T47D (cell line): ENCODE measurements at regions not wholly inside any gene's neighbourhood (a gene's known extent, or its start where the extent isn't known, plus 50 kb on each side); places are given as distances from the start of the nearest gene placed in this dataset.

Experiments
- DNase-seq, 2 experiments: peaks; one replicate each; pipeline versions ENCODE4 v3.0.0 to v3.0.0-alpha.2; 2011 to 2012; ENCODE audit warnings: low read depth in 1 of 2, low spot score in 1 of 2
- JUND ChIP-seq: IDR thresholded peaks from 2 replicates; pipeline ENCODE4 v1.6.1; 2012; ENCODE audit warnings: low read depth
- in situ Hi-C: cut with HindIII; loops from 2 replicates; pipeline ENCODE4 v1.10.0; 2016; ENCODE audit warnings: low sequenced_read_pairs, low pct_unique_long_range_greater_than_20kb

GRCh38 chr2:42844901-42845821 is 52.8 kb upstream of the HAAO start:
- DNase-seq = no peak
- no peak for TF ChIP-seq JUND
- in situ Hi-C loops = no loop called here

DNA sequence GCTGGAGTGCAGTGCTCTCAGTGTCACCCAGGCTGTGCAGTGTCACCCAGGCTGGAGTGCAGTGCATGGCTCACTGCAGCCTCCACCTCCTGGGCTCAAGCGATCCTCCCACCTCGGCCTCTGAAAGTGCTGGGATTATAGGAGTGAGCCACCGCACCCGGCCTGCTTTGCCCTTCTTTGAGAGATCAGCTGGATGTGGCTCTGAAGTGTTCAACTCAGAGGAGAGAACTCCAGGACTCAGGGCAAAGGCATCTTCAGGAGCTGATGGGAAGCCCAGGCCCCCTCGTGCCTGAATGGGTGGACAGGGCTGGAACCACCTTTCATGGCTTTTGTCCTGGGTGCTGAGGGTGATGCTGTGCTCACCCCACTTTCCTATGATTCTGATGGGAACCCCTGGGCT is 52.0 kb upstream of the HAAO start:
- no peak for DNase-seq
- no peak for TF ChIP-seq JUND
- in situ Hi-C loops = no loop called here

DNA sequence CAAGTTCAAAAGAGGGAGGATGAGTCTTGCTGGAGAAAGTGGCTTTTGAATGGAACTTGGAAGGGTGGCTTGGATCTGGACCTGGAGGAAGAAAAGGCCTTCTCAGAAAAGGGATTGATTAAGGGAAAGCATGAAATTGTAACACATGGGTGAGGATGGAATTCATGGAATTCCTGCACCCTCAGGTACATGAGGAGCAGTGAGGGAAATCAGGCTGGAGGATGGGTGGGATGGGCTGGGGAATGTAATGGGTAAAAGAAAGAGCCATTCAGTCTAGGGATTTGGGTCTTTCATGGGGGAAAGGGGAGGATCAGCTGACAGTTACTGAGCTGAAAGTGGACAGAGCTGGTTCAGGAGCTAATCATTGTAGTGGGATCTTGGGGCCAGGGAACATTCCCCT is 51.2 kb upstream of the HAAO start:
- in situ Hi-C loops = no loop called here
- TF ChIP-seq JUND = no peak
- no peak for DNase-seq

DNA sequence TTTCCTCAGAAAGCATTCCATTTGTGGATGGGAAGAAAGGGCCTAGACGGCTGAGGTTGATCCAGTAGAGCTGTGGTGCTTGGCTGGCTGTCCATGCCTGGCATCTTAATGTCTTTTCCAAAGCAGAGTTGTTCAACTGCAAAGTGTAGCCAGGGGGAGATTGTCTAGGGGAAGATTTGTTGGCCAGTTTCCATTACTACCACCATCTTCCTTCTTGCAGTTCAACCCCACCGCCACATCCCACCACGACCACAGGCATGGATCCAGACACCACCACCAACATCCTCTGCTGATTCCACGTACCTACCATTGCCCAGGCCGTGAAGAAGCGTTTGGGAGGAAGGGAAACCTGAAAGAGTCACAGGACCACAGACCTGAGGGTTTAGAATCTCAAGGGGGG is 50.7 kb upstream of the HAAO start:
- TF ChIP-seq JUND = no peak
- DNase-seq = no peak
- in situ Hi-C loops = no loop called here

- DNase-seq = no peak
- in situ Hi-C loops = no loop called here
- no peak for TF ChIP-seq JUND
Measured at GRCh38 chr2:42842466-42842865, 50.1 kb upstream of the HAAO start.
